ENCODE measurements at regions not wholly inside any gene's neighbourhood (a gene's known extent, or its start where the extent isn't known, plus 50 kb on each side); places are given as distances from the start of the nearest gene placed in this dataset.
A peak's percentile ranks its signal among the peaks of the same experiment; 100 is the strongest.

GRCh38 chr2:129929321-129930290 is 49.9 kb upstream of the RAB6C start:
- intact Hi-C loops (cut with DNase I; ENCODE audit: low total_unique reads): no loop called here
- Histone ChIP-seq H3K9me3 (no peaks in the 10 kb centered on the region), H3K27ac (peak overlapping the region in 3 of 4 donors; percentile 34 to 59 (median 52)), H3K4me3 (no peak overlapping the region), H3K4me1 (no peaks in the 10 kb centered on the region), H3K36me3 (no peaks in the 10 kb centered on the region), H3K27me3 (peaks cover 4 to 11% (median 5%) of the 10 kb centered on the region in 3 donors)
- peak; percentile 33 to 72 for DNase-seq
- no peak for TF ChIP-seq CTCF (IDR thresholded peaks at IDR 0.05 in 4 of 5, conservative IDR thresholded peaks at IDR 0.05 in 1 of 5)
- TF ChIP-seq POLR2A (IDR thresholded peaks at IDR 0.05): peak in 1 of 2 donors; percentile 10
- in situ Hi-C loops (cut with MboI; ENCODE audit: low sequenced_read_pairs in 4 of 4): loop anchor here in 1 of 4 donors (25.0 kb wide), 1 partner anchor 408 kb away; the partner anchor contains the start of gene IMP4
- peak; percentile 89 to 91 for ATAC-seq
